ENCODE measurements at regions not wholly inside any gene's neighbourhood (a gene's known extent, or its start where the extent isn't known, plus 50 kb on each side); places are given as distances from the start of the nearest gene placed in this dataset.

DNA sequence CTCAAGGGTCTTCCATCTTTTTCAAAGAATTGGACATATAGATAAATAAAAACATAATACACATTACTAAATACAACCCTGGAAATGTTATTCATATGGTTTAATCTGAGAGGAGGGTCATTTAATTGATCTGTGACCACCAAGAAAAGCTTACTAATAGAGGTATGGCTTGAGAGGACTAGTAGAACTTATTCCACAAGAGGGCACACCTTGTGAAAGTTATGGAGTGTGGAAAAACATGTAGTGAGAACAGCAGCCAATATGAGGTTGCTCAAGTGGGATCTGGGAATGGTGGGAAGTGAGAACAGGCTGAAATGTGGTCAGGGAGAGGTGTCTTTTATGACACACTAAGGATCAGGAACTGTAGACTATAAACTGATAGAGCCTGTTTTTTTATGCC, 973.5 kb upstream of the B3GALT2 start:
- H3K4me3 ChIP-seq (ENCODE audit: low read depth, low read length), result no peak overlapping the region
- DNase-seq (ENCODE audit: low read depth), result no peak
- TF ChIP-seq, protein P1, sequence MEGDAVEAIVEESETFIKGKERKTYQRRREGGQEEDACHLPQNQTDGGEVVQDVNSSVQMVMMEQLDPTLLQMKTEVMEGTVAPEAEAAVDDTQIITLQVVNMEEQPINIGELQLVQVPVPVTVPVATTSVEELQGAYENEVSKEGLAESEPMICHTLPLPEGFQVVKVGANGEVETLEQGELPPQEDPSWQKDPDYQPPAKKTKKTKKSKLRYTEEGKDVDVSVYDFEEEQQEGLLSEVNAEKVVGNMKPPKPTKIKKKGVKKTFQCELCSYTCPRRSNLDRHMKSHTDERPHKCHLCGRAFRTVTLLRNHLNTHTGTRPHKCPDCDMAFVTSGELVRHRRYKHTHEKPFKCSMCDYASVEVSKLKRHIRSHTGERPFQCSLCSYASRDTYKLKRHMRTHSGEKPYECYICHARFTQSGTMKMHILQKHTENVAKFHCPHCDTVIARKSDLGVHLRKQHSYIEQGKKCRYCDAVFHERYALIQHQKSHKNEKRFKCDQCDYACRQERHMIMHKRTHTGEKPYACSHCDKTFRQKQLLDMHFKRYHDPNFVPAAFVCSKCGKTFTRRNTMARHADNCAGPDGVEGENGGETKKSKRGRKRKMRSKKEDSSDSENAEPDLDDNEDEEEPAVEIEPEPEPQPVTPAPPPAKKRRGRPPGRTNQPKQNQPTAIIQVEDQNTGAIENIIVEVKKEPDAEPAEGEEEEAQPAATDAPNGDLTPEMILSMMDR (IDR thresholded peaks at IDR 0.05; ENCODE audit: insufficient read depth, low read length), result no peak

DNA sequence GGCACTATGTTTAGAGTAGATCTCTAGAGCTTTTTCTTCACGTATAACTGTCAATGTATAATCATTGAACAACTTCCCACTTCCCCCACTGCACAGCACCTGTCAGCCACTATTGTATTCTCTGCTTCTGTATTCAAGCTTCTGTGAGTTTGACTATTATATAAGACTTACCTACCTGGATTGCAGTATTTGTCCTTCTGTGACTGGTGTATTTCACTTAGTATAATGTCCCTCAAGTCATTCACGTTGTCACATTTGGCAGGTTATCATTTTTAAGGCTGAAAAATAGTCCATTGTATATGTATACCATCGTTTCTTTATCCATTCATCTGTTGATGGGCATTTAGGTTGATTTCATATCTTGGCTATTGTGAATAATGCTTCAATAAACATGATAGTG, 969.5 kb upstream of the B3GALT2 start:
- DNase-seq (ENCODE audit: low read depth), result no peak
- H3K4me3 ChIP-seq (ENCODE audit: low read depth, low read length), result no peak overlapping the region
- TF ChIP-seq, protein P1 (IDR thresholded peaks at IDR 0.05; ENCODE audit: insufficient read depth, low read length), result no peak

DNA sequence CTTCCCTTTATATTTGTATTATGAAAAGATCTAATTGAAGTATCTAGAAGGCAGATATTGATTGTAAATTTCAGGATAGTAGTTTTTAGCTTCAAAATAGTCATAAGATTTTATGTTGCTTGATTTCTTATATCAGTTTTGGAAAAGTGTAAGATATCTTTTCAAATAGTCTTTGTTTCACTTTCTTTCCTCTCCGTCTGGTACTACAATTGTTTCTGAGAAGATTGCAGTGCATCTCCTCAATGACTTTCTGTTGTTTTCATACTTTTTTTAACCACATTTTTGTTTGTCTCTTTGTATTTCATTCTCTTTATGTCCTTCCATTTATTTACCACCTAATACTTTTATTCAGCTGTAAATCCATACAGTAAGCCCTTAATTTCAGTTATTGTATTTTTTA, 964.6 kb upstream of the B3GALT2 start:
- TF ChIP-seq, protein P1 (IDR thresholded peaks at IDR 0.05; ENCODE audit: insufficient read depth, low read length), result no peak
- H3K4me3 ChIP-seq (ENCODE audit: low read depth, low read length), result no peak overlapping the region
- DNase-seq (ENCODE audit: low read depth), result no peak

DNA sequence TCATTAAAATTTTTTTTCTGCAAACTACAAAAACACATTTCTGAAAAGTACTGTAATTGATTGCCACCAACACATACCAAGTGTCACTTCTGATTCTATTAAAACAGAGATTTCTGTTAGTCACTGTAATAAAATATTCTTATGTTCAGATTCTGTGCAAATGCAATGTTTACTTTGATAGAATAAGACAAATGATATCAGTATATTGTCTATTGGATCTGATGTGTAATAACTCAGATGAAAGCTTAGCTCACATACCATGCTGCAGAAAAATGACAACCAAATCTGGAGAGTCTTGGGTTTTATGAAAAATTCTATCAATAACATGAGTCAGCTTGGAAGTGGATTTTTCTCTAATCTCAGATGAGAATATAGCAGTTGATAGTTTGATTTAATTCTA, 963.8 kb upstream of the B3GALT2 start:
- TF ChIP-seq, protein P1 (IDR thresholded peaks at IDR 0.05; ENCODE audit: insufficient read depth, low read length), result no peak
- no peak overlapping the region for H3K4me3 ChIP-seq (ENCODE audit: low read depth, low read length)
- DNase-seq (ENCODE audit: low read depth), result no peak

DNA sequence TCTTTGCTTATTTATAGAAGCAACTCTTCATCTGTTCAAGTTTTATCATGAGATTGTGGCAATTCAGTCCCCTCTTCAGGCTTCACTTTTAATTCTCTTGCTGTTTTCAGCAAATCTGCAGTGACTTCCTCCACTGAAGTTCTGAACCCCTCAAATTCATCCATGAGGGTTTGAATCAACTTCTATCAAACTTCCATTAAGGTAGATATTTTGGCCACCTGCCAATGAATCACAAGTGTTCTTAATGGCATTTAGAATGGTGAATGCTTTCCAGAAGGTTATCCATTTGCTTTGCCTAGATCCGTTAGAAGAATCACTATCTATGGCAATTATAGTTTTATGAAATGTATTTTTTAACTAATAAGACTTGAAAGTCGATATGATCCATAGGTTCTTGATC, 946.7 kb upstream of the B3GALT2 start:
- H3K4me3 ChIP-seq (ENCODE audit: low read depth, low read length), result no peak overlapping the region
- no peak for DNase-seq (ENCODE audit: low read depth)
- TF ChIP-seq, protein P1 (IDR thresholded peaks at IDR 0.05; ENCODE audit: insufficient read depth, low read length), result no peak

DNA sequence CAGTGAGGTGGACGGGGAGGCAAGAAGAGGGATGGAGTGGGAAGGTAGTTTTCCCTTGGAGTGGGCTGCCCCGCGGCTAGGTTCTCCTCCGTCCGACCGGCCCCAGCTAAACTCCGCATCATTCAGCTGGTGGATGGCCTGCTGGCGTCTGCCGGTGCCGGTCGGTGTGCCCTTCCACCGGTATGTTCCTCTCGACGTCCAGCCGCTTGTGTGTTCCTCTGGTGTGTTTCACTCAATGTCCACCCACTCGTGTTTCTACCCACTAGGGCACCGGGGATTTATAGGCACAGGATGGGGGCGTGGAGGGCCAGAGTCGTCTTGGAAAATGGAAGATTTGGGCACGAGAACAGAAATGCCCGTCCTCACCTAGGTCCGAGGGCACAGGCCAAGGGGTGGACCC, 931.7 kb upstream of the B3GALT2 start:
- TF ChIP-seq, protein P1 (IDR thresholded peaks at IDR 0.05; ENCODE audit: insufficient read depth, low read length), result no peak
- DNase-seq (ENCODE audit: low read depth), result no peak

DNA sequence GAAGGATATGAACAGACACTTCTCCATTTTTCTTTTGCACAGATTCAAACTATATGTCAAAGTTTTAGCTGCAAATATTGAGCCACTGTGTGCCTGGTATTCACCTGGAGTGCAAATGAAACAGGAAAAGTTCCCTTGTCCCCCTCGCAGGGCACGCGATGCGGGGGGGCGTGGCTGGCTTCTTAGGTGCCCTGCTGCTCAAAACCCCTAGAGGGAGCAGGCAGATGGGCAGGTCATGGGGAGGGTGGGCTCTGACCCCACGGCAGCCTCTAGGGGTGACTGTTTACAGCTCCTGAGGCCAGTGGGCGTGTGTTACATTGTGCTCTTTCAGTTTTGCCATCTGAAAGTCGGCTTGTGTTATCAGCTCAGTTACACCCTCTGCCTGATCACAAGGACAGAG, 931.2 kb upstream of the B3GALT2 start:
- TF ChIP-seq, protein P1 (IDR thresholded peaks at IDR 0.05; ENCODE audit: insufficient read depth, low read length), result no peak
- no peak overlapping the region for H3K4me3 ChIP-seq (ENCODE audit: low read depth, low read length)
- no peak for DNase-seq (ENCODE audit: low read depth)

More for the DNA sequence above, 931.7 kb upstream of the B3GALT2 start:
- H3K4me3 ChIP-seq (ENCODE audit: low read depth, low read length), result no peak overlapping the region
